GM18519 (cell line): ENCODE measurements at regions not wholly inside any gene's neighbourhood (a gene's known extent, or its start where the extent isn't known, plus 50 kb on each side); places are given as distances from the start of the nearest gene placed in this dataset.
A peak's percentile ranks its signal among the peaks of the same experiment; 100 is the strongest.
"Not testable (repeated sequence)": the region's sequence is repeated elsewhere in the genome, so short reads cannot be mapped to it uniquely, and the experiment has no call there.

Experiments used
- ATAC-seq: cut with Tn5 transposase; IDR thresholded peaks from one replicate; pipeline ENCODE4 v1.9.1; 2021; ENCODE audit warnings: mild to moderate bottlenecking, moderate library complexity; ENCODE audit not compliant: unreplicated experiment, low FRiP score

DNA sequence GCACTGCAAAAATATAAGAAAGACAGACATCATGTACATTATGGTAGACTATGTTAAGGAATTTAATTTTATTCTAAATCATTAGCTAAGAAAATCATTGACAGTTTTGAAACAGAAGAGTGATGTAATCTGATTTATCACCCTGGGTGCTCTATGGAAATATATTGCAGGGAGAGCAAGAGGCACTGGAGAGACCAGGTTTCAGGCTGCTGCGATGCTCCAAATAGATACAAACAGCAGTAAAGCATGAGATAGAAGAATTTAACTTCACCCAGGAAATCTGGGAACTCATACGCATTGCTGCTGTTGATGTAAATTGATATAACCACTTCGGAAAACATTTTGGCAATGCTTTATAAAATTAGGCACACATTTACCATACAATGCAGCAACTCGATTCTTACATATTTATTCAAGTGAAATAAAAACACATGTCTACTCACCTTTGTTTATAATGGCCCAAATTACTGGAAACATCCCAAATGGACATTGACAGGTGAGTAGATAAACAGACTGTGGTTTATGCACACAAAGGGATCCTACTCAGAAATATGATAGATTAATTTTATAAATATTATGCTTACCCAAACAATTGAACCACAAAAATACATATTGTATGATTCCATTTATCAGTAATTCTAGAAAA is 535.1 kb upstream of the CHORDC1 start:
- ATAC-seq = no peak

DNA sequence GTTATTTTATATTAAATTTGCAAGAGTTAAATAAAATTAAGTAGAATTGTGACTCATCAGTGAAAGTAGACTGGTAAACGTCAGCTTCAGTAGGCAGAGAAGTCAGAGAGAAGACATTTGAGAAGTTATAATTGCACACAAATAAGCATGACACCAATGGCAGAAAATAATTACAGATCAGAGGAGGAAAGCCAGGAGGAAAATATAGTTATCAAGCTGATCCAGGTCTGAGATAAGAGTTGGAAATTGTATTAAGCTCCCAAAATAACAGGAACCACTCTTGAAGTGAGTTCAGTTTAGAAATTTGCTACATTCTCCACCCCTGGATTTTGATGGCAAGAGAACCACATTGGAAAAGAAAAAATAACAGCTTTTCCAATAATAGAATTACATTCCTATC is 533.8 kb upstream of the CHORDC1 start:
- no peak for ATAC-seq

DNA sequence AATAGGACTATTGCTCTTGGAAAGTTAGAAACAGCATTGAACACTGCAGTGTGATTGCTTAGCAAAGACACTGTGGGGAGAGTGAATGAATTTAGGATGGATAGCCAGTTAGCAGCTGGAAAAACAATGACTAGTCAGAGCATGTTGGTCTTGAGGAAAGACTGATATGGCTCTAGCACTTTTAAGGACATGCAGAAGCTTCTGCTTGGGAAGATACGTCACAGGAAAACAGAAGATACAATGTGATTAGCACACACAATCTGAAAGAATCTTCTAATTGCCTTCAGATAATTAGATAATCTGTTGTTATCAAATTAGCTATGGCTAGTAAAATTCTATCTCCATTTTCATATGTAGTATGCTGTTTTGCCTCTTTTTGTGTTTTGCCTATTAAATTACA is 530.7 kb upstream of the CHORDC1 start:
- no peak for ATAC-seq

DNA sequence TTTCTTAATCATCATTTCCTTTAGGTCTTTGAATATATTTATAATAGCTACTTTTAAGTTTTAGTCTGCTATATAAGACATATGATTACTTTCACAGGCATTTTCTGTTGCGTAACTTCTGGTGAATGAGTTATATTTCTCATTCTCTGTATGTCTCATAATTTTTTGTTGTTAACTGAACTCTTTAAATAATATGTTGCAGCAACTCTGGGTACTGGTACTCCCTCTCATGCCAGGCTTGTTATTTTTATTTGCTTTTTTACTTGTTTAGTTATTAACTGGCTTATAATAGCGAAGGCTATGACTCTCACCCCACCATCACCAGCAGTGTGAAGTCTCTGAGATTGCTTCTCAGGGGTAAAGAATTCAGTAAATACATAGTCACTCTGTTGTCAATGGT is 524.2 kb upstream of the CHORDC1 start:
- ATAC-seq = no peak

DNA sequence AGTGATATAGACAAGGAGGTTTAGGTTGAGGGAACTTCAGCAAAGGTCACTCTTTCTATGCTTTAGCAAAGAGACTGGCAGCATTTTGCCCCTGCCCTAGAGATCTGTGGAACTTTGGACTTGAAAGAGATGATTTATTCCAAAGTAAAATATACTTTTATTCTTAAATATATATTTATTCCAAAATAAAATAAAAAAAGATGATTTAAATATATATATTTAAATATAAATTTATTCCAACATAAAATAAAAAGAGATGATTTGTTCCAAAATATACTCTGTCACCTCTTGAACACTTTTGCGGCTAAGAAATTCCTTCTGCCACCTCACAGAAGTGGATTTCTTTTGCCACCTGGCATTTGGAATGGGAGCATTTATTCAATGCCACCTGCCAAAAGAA is 521.3 kb upstream of the CHORDC1 start:
- ATAC-seq = no peak

DNA sequence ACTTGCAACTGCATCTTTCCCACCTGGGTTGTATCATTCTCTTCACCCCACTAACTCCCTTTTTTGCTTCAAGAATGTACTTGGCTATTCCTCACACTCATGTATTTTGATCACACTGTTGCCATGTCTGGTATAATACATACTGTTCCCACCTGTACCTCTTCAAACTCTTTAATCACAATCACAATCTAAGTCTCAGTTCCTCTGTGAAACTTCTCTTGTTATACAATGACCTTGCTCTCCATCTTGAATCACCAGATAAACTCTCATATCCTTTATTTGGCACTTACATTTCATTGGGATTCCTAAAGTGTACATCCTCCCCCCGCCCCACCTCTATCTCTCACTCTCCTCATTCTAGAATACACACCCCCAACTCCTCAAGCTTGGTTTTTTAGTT is 516.0 kb upstream of the CHORDC1 start:
- ATAC-seq = no peak

DNA sequence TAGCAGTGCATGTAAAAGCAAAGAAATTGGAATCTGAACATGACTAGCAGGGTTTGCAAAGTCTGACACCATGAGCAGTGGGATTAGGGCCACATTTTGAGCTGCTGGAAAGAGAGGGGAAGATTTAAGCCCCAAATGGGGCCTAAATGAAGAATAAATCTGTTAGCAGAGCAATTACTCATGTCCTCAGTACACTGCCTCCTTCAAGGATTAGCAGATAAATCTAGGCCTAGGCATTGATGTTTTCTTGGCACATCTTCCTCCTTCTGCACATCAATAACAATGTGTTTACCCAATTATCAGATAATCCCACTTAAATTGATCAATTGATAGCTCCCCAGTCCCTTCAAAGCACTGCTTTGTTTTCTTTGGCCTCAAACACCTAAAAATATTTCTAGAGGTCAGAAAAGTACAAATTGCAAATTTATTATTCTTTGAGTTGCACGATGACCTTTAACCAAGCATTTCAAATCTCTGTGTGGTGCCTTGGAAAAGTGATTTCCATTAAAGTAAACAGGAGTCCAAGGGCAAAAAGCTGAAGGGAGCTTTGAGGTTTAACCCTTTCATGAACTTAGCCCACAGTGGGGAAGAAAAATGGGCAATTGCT is 514.7 kb upstream of the CHORDC1 start:
- ATAC-seq = no peak

DNA sequence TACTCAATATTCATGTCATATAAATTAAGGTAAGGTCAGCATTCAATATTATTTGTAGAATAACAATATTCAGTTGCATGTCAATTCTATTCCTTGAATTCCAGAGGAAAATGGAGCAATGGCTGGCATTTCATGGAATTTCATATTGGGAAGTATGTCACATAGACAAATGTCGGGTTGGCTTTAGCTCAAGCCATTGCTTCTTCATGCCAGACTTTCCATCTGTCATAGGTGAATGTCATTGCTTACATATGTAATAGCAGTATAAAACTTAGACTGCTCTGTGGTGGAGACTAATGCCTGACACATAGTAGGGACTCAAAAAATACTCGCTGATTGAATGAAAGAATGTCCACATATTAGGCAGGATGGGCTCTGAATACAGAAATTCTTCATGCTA is 509.6 kb upstream of the CHORDC1 start:
- no peak for ATAC-seq

DNA sequence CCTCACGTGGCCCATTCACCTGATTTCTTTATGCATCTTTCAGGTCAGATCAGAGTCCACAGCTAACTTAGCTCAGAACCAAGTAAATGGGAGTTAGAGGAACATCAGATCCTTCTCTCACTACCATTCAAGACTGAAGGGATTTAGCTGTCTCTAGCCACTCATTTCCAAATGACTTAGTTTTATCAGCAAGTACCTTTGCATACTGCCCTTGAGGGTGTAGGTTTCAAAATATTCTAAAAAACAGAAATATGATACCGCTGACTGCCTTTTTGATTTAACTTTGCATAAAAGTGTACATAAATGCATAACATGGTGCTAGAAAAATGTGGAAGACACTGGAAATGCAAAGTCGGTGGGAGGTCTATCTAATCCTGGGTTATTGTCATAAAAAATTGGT is 500.6 kb upstream of the CHORDC1 start:
- no peak for ATAC-seq

DNA sequence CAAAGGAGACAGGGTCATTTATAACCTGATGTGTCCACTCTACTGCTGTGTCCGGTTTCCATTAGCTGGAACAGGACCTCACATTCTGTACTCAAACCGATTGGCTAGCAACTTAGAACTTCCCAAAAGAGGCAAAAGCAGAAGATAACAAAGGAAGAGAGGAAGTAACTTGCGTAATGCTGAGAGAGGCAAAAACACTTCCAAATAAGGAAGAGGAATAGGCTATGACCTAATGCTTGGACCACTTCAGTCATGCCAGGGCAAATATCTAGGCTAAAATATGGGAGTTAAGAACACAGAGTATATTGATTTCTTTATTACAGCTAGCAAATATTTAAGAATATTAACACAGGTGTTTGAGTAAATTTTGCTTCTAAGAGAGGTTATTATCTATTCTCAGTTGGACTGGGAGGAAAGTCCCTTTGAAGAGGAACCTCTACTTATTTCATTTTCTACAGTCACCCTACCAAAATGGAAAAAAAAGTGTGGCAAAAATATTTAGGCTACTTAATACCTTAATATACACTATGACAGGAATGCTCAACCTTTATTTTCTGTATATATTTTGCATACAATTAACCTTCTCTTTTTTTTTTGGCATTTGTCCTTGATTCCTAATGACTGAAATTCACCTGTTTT is 499.8 kb upstream of the CHORDC1 start:
- no peak for ATAC-seq

DNA sequence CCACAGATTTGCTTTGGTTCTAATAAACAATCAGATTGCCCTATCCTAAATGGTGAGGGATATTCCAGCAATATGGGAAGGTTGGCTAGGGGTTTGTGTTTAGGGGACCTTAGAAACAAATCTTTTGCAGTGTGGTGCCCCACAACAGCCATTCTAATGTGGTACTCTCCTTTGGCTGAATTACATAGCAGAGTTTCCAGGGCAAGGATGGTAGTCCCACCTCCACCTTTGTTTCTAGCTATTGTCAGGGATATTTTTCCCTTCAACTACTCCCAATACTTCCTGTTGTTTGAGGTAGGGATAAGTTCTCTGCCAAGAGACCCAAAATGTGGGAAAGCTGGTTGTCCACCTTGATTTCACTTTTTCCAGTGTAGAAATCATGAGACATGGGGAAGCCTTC is 494.7 kb upstream of the CHORDC1 start:
- no peak for ATAC-seq

DNA sequence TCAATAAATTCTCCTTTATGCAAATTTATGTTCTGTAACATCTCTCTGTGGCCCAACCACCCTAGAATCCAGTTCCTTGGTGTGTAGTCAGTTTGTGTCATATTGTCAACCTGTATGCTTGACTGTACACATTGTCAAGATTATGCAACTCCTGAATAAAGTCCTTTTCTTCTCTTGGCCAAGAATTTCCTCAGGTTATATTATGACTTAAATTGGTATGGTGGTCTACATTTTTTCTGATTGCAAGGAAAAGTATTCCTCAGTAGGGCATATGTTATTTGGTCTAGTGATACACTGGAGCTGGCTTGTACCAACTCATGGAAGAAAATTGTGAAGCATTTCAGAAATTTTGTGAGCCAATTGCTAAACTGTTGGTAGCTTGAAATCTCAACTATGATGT is 482.8 kb upstream of the CHORDC1 start:
- ATAC-seq = no peak

DNA sequence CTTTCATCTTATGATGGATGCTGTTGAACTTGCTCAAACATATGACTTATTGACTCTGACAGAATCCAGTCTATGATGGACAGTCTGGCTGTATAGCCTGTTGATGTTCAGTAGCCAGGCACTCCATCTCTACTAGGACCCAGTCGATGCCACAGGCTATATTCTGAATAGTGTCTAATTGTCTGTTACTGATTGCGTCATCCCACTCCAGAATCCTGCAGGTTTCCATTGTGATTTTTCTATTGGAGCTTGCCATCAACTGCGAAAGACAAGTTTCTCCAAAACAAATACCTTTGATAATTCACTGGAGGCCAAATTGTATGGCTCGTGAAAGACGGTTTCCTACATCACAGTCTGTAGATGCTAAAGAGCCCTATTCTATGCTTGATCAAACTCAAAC is 481.7 kb upstream of the CHORDC1 start:
- ATAC-seq = no peak

DNA sequence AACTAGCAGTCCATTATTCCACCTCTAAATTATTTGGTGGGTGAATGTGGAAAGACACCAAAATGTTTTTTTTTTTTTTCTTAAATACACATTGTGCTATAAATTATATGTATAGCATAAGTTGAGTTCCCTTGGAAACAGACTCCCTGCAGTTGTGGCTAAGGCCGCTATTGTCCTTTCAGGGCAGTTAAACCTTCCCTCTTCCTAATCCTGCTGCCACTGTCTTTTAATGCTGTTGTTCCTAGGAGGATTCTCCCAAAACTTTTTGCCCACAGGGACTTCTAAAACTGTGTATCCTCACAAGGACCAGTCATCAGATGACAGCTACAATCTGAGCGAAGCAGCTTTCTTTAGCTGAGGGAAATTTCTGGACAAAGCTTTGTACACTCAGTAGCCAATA is 478.9 kb upstream of the CHORDC1 start:
- no peak for ATAC-seq

DNA sequence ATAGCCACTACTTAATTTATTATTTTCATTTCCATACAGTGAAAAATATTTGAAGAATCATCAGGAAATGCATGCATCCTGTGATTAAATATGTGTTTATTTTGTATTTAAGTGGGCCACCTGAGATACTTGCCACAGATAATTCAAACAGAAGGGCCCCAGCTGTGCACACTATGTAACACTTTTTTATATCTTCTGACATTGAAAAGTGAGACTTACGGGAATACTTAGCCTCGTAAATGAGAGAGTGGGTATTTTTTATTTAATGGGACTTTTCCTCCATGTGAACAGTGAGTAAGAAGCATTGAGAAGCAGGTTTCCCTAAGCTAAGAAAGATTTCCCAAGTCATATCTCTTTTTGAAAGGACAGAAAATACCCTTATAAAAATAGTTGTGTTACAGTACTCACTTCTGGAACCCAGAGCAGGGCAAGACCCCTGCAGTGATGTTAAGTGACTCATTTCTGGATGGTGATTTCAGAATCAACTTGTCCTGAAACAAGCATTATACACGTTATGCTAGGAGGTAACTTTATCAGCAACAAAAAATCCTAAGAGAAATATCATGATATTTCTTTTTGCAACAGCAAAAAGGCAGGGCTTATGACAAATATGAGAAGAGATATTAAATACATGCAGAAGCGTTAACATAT is 478.1 kb upstream of the CHORDC1 start:
- peak; percentile 79 for ATAC-seq

DNA sequence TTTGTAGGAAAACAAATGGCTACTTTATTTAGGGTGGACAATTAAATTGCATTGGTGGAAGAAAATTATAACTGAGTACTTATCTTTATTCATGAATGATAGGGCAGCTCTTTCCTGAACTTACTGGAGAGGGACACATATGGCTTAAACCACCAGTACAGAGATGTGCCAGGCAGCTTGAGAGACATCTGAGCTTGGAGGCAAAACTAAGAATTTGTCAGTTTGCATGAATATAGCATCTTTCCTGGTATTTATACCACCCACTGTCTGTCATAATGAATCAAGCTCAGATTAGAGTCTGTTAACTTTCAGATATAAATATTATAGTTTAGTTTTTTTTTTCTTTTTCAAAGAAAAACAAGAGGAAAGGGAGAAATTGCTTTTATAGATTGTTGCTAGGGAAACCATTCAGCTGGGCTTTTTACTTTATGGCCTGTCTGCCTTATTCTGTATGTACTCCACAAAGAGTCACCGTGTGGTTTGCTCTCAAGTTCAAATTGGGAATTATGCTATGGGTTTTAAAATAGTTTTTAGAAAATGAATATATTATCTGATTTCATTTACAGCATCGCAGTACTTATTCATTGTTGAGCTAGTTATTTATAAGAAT is 477.0 kb upstream of the CHORDC1 start:
- ATAC-seq = no peak

DNA sequence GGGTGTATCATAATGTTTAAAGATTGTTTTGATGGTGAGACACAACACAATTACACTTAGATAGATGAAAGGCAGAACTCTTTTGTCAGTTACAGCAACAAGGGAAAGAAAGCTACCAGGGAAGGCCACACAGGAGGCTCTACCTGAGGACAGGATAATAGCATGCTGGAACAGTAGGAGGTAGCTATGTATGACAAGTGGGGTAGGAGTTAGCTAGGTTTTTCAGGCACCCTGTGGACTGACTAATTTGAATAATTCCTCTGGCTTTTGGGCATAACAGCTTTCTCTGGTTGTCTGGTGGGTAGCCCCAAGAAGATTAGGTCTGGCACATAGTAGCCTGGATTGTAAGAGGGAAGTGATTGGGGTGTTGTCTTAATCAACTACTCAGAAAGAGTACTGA is 475.4 kb upstream of the CHORDC1 start:
- ATAC-seq = no peak

DNA sequence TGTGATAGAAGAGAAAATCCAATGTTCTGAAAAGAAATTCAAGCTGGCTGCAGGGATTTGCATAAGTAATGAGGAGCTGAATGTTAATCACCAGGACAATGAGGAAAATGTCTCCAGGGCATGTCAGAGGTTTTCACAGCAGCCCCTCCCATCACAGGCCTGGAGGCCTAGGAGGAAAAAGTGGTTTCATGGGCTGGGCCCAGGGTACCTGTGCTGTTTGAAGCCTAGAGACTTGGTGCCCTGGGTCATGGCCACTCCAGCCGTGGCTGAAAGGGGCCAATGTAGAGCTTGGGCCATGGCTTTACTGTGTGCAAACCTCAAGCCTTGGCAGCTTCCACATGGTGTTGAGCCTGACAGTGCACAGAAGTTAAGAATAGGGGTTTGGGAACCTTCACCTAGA is 452.6 kb upstream of the CHORDC1 start:
- ATAC-seq = not testable (repeated sequence)

DNA sequence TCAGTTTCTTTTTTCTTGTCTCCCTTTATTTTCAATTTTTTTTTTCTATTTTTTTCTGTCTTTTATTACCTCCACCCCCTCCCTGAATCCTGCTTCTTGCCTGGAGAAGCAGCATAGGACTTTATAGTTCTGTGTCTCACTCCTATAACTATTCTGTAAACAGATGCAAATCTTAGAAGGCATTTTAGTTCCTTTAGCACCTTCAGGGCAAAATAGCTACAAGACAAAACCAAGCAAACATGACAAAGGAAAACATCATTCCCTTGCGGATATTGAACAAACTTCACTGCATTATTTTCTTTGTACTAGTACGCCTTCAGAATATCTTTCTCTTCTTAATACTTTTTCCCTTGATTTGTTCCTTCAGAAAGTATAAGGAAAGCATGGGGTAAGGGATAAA is 446.2 kb upstream of the CHORDC1 start:
- ATAC-seq = no peak

DNA sequence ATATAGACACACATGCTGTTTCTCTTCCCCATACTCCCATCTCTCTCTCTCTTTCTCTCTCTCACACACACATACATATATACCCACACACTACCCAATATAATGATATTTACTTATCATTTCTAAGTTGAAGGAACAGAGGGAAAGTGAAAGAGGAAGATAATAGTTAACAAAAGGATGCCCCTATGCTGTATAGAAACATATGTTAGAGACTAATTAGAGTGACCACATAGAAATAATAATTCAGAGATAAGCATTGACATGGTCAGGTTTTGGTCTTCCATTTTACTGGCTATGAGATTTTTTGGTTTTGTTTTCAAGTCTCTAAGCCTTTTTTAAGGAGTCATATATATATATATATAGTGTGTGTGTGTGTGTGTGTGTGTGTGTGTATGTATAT is 445.7 kb upstream of the CHORDC1 start:
- no peak for ATAC-seq

DNA sequence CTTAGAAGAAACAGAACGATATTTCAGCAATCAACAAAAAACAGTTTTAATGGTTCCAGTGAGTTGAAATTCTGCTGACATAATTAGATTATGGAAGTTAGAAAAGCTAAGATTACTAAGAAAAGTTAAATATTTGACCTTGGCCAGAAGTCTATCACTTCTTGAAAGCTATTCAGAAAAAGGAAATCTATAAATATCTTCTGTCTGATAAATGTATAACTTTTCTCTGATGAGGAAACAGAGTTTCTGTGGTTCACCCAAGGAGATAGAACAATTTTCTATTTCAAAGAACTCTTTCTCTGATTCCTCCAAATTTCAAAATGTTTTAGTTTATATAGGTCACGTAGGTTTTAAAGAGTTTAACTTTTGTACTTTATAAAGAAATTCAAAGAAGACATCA is 438.4 kb upstream of the CHORDC1 start:
- no peak for ATAC-seq
